ENCODE measurements at regions not wholly inside any gene's neighbourhood (a gene's known extent, or its start where the extent isn't known, plus 50 kb on each side); places are given as distances from the start of the nearest gene placed in this dataset.
"Not testable (repeated sequence)": the region's sequence is repeated elsewhere in the genome, so short reads cannot be mapped to it uniquely, and the experiment has no call there.

DNA sequence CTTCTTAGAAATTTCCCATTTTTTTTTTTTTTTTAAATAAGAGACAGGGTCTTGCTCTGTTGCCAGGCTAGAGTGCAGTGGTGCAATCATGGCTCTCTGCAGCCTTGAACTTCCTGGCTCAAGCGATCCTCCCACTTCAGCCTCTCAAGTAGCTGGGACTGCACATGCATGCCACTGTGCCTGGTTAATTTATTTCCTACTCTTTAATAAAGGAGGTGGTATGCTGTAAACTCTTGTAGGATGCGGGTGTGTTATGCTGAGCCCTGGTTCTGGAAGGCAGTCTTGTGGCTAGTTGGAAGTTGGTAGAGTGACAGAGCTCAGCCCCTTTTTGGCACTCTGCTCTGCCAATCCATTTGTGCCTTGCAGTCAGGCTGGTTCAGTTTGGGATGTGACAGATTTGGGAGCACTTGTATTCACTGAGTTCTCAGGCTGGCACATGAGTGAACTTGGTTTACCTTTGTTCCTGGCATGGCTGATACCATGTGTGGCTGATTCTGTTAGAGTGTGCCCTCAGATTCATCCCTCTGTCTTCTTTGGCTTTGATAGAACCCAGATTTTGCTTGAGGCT is 58.3 kb downstream of the NPIPB11 start:
- DNase-seq; H3K36me3 ChIP-seq (ENCODE audit: control insufficient read depth in 4 of 4, insufficient read depth in 4 of 4, low read length in 3 of 4); H3K4me3 ChIP-seq (ENCODE audit: control insufficient read depth in 1 of 7, extremely low read depth in 1 of 7, insufficient read depth in 4 of 7, low read depth in 2 of 7, low read length in 6 of 7); H3K4me1 ChIP-seq (ENCODE audit: control extremely low read depth in 1 of 4, control insufficient read depth in 4 of 4, insufficient read depth in 4 of 4, low read length in 3 of 4); H3K27ac ChIP-seq (ENCODE audit: insufficient read depth in 1 of 2, low read depth in 1 of 2, low read length in 2 of 2, poor library complexity in 1 of 2, severe bottlenecking in 2 of 2); POLR2A ChIA-PET; H3K9me3 ChIP-seq (ENCODE audit: control extremely low read depth in 1 of 5, control insufficient read depth in 4 of 5, insufficient read depth in 2 of 5, low read depth in 1 of 5, low read length in 4 of 5); H3K27me3 ChIP-seq (replicated peaks in 2 of 5; ENCODE audit: control insufficient read depth in 4 of 5, insufficient read depth in 5 of 5, low read length in 4 of 5); CTCF ChIA-PET: not testable (repeated sequence)
- WGBS (ENCODE audit: insufficient coverage) = no CpG with 5 or more reads among the region's 2 CpGs

DNA sequence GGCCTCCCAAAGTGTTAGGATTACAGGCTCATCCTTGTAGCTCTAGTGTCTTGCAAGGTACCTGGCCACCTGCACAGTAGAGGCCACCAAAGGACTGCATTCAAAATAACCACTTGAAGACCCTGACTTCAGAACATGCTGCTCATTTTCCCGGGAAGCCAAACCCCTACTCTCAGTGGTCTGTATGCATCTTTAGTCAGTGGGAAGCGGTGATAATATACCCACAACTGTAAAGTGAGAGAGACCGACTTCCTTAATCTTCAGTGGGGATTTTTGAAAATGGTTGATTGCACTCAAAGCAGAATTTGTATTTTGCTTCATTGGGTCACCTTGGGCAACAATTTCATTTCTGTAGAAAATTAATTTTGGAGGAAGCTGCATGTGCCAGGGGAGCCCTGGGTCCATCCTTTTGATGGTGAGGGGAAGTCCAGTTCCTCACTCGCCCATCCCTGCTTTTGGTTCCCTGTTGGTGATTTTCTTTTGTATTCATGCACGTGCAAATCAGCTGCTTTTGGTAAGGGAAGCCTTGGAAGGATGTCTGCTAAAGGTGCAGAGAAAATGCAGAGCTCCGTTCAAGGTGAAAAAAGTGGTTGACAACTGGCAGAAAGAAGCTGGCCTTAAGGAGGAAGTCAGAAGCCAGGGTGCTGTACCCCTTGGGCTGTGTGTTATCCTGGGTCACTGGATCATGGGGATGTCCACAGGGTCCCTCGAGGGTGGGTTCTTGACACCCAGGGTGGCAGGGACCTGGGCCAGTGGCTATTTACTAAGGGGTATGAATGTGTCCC is 59.5 kb downstream of the NPIPB11 start:
- H3K36me3 ChIP-seq (ENCODE audit: control insufficient read depth in 4 of 4, insufficient read depth in 4 of 4, low read length in 3 of 4); POLR2A ChIA-PET; H3K4me3 ChIP-seq (ENCODE audit: control insufficient read depth in 1 of 7, extremely low read depth in 1 of 7, insufficient read depth in 4 of 7, low read depth in 2 of 7, low read length in 6 of 7); H3K27me3 ChIP-seq (replicated peaks in 2 of 5; ENCODE audit: control insufficient read depth in 4 of 5, insufficient read depth in 5 of 5, low read length in 4 of 5); H3K27ac ChIP-seq (ENCODE audit: insufficient read depth in 1 of 2, low read depth in 1 of 2, low read length in 2 of 2, poor library complexity in 1 of 2, severe bottlenecking in 2 of 2); H3K4me1 ChIP-seq (ENCODE audit: control extremely low read depth in 1 of 4, control insufficient read depth in 4 of 4, insufficient read depth in 4 of 4, low read length in 3 of 4); CTCF ChIA-PET; H3K9me3 ChIP-seq (ENCODE audit: control extremely low read depth in 1 of 5, control insufficient read depth in 4 of 5, insufficient read depth in 2 of 5, low read depth in 1 of 5, low read length in 4 of 5): not testable (repeated sequence)
- 93% methylated on average over 2 of the region's 7 CpGs for WGBS (ENCODE audit: insufficient coverage)
- peak in 1 of 3 donors; percentile 15 for DNase-seq

GRCh38 chr16:29346203-29346602 is 60.3 kb downstream of the NPIPB11 start:
- H3K9me3 ChIP-seq (ENCODE audit: control extremely low read depth in 1 of 5, control insufficient read depth in 4 of 5, insufficient read depth in 2 of 5, low read depth in 1 of 5, low read length in 4 of 5); H3K36me3 ChIP-seq (ENCODE audit: control insufficient read depth in 4 of 4, insufficient read depth in 4 of 4, low read length in 3 of 4); H3K4me3 ChIP-seq (ENCODE audit: control insufficient read depth in 1 of 7, extremely low read depth in 1 of 7, insufficient read depth in 4 of 7, low read depth in 2 of 7, low read length in 6 of 7); H3K27me3 ChIP-seq (replicated peaks in 2 of 5; ENCODE audit: control insufficient read depth in 4 of 5, insufficient read depth in 5 of 5, low read length in 4 of 5); POLR2A ChIA-PET; DNase-seq; H3K4me1 ChIP-seq (ENCODE audit: control extremely low read depth in 1 of 4, control insufficient read depth in 4 of 4, insufficient read depth in 4 of 4, low read length in 3 of 4); CTCF ChIA-PET; H3K27ac ChIP-seq (ENCODE audit: insufficient read depth in 1 of 2, low read depth in 1 of 2, low read length in 2 of 2, poor library complexity in 1 of 2, severe bottlenecking in 2 of 2): not testable (repeated sequence)
- WGBS (ENCODE audit: insufficient coverage) = no CpG with 5 or more reads among the region's 2 CpGs

DNA sequence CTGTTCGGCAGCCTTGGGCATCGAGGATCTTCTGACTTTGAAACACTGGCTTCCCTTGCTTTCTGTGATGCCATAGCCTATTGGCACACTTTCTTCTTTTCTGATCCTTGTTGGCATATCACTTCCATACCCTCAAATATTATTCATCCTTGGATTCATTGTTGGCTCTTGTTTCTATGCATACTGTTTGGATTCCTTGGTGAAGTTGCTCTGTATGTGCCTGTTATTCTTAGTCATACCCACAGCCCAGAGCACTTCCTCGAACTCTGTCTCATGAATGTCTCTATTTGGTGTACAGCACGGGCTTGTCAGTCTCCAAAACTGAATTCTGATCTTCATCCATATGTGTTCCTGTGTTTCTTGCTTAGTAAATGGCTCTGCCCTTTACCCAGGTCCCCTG is 63.6 kb downstream of the NPIPB11 start:
- not testable (repeated sequence) for H3K4me3 ChIP-seq (ENCODE audit: control insufficient read depth in 1 of 7, extremely low read depth in 1 of 7, insufficient read depth in 4 of 7, low read depth in 2 of 7, low read length in 6 of 7)

GRCh38 chr16:29340779-29341438 is 65.6 kb downstream of the NPIPB11 start:
- POLR2A ChIA-PET; H3K4me3 ChIP-seq (ENCODE audit: control insufficient read depth in 1 of 7, extremely low read depth in 1 of 7, insufficient read depth in 4 of 7, low read depth in 2 of 7, low read length in 6 of 7); DNase-seq; H3K27ac ChIP-seq (ENCODE audit: insufficient read depth in 1 of 2, low read depth in 1 of 2, low read length in 2 of 2, poor library complexity in 1 of 2, severe bottlenecking in 2 of 2); H3K36me3 ChIP-seq (ENCODE audit: control insufficient read depth in 4 of 4, insufficient read depth in 4 of 4, low read length in 3 of 4); CTCF ChIA-PET; H3K27me3 ChIP-seq (replicated peaks in 2 of 5; ENCODE audit: control insufficient read depth in 4 of 5, insufficient read depth in 5 of 5, low read length in 4 of 5); H3K4me1 ChIP-seq (ENCODE audit: control extremely low read depth in 1 of 4, control insufficient read depth in 4 of 4, insufficient read depth in 4 of 4, low read length in 3 of 4); H3K9me3 ChIP-seq (ENCODE audit: control extremely low read depth in 1 of 5, control insufficient read depth in 4 of 5, insufficient read depth in 2 of 5, low read depth in 1 of 5, low read length in 4 of 5): not testable (repeated sequence)
- WGBS (ENCODE audit: insufficient coverage) = no CpG with 5 or more reads among the region's 9 CpGs

More for the DNA sequence above, 63.6 kb downstream of the NPIPB11 start:
- H3K4me1 ChIP-seq (ENCODE audit: control extremely low read depth in 1 of 4, control insufficient read depth in 4 of 4, insufficient read depth in 4 of 4, low read length in 3 of 4); H3K27me3 ChIP-seq (replicated peaks in 2 of 5; ENCODE audit: control insufficient read depth in 4 of 5, insufficient read depth in 5 of 5, low read length in 4 of 5); DNase-seq; H3K9me3 ChIP-seq (ENCODE audit: control extremely low read depth in 1 of 5, control insufficient read depth in 4 of 5, insufficient read depth in 2 of 5, low read depth in 1 of 5, low read length in 4 of 5); H3K36me3 ChIP-seq (ENCODE audit: control insufficient read depth in 4 of 4, insufficient read depth in 4 of 4, low read length in 3 of 4); POLR2A ChIA-PET; H3K27ac ChIP-seq (ENCODE audit: insufficient read depth in 1 of 2, low read depth in 1 of 2, low read length in 2 of 2, poor library complexity in 1 of 2, severe bottlenecking in 2 of 2): not testable (repeated sequence)
- CTCF ChIA-PET = interaction anchor here (1.0 kb wide), 1 partner anchor 137 kb away, joined by 3 read pairs; no protein-coding TSS in a partner anchor
- WGBS (ENCODE audit: insufficient coverage) = no CpG with 5 or more reads among the region's 4 CpGs

DNA sequence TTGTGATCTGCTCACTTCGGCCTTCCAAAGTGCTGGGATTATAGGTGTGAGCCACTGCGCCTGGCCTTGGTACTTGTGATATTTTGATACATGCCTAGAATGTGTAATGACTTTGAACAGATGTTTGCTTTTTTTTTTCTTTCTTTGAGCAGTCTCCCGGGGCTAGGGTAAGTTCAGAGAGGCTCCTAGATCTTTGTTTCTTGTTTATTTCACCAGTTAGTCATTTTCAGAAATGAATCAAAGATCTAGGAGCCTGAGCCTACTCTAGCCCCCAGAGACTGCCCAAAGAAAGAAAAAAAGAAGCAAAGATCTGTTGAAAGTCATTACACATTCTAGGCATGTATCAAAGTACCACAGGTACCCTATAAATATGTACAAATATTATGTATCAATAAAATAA is 66.3 kb downstream of the NPIPB11 start:
- H3K4me3 ChIP-seq (ENCODE audit: control insufficient read depth in 1 of 7, extremely low read depth in 1 of 7, insufficient read depth in 4 of 7, low read depth in 2 of 7, low read length in 6 of 7); CTCF ChIA-PET; H3K27me3 ChIP-seq (replicated peaks in 2 of 5; ENCODE audit: control insufficient read depth in 4 of 5, insufficient read depth in 5 of 5, low read length in 4 of 5); H3K27ac ChIP-seq (ENCODE audit: insufficient read depth in 1 of 2, low read depth in 1 of 2, low read length in 2 of 2, poor library complexity in 1 of 2, severe bottlenecking in 2 of 2); H3K4me1 ChIP-seq (ENCODE audit: control extremely low read depth in 1 of 4, control insufficient read depth in 4 of 4, insufficient read depth in 4 of 4, low read length in 3 of 4); H3K36me3 ChIP-seq (ENCODE audit: control insufficient read depth in 4 of 4, insufficient read depth in 4 of 4, low read length in 3 of 4); POLR2A ChIA-PET; H3K9me3 ChIP-seq (ENCODE audit: control extremely low read depth in 1 of 5, control insufficient read depth in 4 of 5, insufficient read depth in 2 of 5, low read depth in 1 of 5, low read length in 4 of 5); DNase-seq: not testable (repeated sequence)
- WGBS (ENCODE audit: insufficient coverage) = no CpG with 5 or more reads among the region's 3 CpGs

Data from common myeloid progenitor, CD34-positive (primary cell).